SK-MEL-5 (cell line): ENCODE measurements at regions not wholly inside any gene's neighbourhood (a gene's known extent, or its start where the extent isn't known, plus 50 kb on each side); places are given as distances from the start of the nearest gene placed in this dataset.

Experiments used
- DNase-seq: peaks from one replicate; pipeline ENCODE4 v3.0.0-alpha.2; 2016; ENCODE audit warnings: low read depth, low spot score
- in situ Hi-C: cut with HindIII; loops from 2 replicates; pipeline ENCODE4 v1.10.0; 2016; ENCODE audit warnings: low sequenced_read_pairs, high pct_unique_total_duplicates, low pct_unique_long_range_greater_than_20kb
- small RNA-seq, 2 experiments: library from RNA; depleted of rRNA; stranded (forward); fragments of <200 nt; gene quantifications; one replicate each; pipeline ENCODE3, GENCODE V24; 2014

DNA sequence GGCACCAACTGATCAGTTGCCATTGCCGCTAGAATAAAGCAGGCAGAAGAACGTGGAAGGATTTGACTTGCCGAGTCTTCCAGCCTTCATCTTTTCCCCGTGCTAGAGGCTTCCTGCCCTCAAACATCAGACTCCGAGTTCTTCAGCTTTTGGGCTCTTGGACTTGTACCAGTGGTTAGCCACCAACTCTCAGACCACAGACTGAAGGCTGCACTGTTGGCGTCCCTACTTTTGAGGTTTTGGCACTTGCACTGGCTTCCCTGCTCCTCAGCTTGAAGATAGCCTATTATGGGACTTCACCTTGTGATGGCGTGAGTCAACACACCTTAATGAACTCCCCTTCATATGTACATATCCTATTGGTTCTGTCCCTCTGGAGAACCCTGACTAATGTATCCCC lies 57.3 kb upstream of the KCND2 start:
- no peak for DNase-seq
- in situ Hi-C loops = no loop called here

DNA sequence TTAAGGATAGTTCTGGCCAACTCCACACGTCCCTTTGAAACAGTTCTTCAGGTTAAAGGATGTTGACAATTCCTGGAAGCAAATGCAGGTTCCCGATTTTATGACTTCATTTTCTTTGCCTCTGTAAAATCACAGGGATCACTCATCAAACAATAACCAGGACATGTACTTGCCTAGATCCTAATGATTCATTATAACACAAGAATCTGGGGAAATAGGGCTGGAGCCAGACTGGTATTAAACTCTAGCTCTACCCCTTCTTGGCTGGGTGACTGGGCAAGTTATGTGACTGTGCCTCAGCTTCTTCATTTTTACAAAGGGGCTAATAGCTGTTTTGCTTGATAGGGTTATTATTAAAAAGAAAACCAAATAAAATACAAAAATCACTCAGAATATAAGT lies 56.0 kb upstream of the KCND2 start:
- DNase-seq = no peak
- in situ Hi-C loops = no loop called here

DNA sequence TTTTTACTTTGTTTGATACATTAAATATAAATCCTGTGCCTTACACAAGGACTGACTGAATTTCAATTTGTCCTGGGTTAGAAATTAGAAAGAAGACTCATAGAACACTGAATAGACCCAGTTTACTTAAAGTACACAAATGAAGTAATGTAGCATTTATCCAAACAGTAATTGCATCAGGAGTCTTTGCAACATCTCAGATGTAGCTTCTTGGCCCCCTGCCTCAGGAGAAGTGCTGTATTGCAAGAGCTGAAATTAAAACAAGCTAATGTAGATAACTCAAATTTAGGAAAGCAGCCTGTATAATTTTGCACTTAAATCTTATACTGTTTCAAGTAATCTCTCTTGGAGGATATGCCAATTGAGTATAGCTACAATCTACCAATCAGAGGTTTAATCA lies 54.3 kb upstream of the KCND2 start:
- no peak for DNase-seq
- in situ Hi-C loops = no loop called here

DNA sequence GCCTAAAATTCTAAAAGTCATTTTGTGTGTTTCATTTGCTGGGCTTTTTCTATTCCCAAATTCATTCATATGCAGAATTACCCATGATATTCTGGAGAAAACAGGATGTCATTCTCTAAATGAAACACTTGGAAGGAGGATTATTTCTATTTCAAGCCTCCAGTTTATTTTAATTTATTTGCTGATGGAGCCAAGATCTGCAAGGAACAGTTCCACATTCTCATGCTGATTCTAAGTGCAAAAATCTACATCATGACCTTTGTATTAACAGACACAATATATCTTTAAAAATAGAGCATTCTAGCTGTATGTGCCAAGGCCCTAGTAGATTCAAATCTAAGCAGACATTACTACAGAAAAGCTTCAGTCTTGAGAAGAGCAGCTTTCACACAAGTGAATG lies 51.3 kb upstream of the KCND2 start:
- no peak for DNase-seq
- in situ Hi-C loops = no loop called here

Small RNA genes lying in the stretch of these regions (small RNA-seq; reads per million reads assigned to genes)
- gene RNU1-29P = 0 to 0.10 reads per million in 2 experiments
